ENCODE measurements at regions not wholly inside any gene's neighbourhood (a gene's known extent, or its start where the extent isn't known, plus 50 kb on each side); places are given as distances from the start of the nearest gene placed in this dataset.

DNA sequence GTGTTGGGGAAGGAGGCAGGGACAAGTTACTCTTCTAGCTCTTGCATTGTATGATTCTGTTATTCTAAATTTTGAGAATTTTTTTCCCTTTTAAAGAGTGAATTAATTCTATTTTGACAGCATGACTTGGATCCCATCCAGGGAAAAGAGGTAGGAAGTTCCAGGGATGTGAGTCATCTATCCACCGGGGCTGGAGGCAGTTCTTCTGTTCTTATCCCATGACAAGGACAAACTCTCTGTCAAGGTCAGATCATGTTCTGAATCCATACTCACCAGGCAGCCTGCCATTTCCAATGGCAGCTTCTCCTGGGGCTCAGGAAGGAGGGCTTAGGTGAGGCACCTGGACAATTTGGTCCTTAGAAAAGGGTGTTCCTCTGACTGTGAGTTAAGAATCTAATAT, 132.0 kb upstream of the MED14 start:
- TF ChIP-seq, protein P1, sequence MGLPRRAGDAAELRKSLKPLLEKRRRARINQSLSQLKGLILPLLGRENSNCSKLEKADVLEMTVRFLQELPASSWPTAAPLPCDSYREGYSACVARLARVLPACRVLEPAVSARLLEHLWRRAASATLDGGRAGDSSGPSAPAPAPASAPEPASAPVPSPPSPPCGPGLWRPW (IDR thresholded peaks at IDR 0.05), result no peak
- TF ChIP-seq PBX3 (IDR thresholded peaks at IDR 0.05) (no peak), SREBF2 (IDR thresholded peaks at IDR 0.05) (no peak), MYC (IDR thresholded peaks at IDR 0.05; ENCODE audit: borderline replicate concordance, low read length) (no peak), RARB (CRISPR knock-in tag; IDR thresholded peaks at IDR 0.05) (no peak), JUNB (IDR thresholded peaks at IDR 0.05) (no peak), POLR2A (IDR thresholded peaks at IDR 0.05; ENCODE audit: low read length) (no peak)
- TF ChIP-seq, protein P2, sequence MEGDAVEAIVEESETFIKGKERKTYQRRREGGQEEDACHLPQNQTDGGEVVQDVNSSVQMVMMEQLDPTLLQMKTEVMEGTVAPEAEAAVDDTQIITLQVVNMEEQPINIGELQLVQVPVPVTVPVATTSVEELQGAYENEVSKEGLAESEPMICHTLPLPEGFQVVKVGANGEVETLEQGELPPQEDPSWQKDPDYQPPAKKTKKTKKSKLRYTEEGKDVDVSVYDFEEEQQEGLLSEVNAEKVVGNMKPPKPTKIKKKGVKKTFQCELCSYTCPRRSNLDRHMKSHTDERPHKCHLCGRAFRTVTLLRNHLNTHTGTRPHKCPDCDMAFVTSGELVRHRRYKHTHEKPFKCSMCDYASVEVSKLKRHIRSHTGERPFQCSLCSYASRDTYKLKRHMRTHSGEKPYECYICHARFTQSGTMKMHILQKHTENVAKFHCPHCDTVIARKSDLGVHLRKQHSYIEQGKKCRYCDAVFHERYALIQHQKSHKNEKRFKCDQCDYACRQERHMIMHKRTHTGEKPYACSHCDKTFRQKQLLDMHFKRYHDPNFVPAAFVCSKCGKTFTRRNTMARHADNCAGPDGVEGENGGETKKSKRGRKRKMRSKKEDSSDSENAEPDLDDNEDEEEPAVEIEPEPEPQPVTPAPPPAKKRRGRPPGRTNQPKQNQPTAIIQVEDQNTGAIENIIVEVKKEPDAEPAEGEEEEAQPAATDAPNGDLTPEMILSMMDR (IDR thresholded peaks at IDR 0.05), result no peak

Data from A549 (cell line).